OCI-LY1 (cell line): ENCODE measurements at regions not wholly inside any gene's neighbourhood (a gene's known extent, or its start where the extent isn't known, plus 50 kb on each side); places are given as distances from the start of the nearest gene placed in this dataset.

Source experiments
- H2AFZ ChIP-seq: fragments of 200-600 bp; sonication (generic), shearing (Covaris generic); 2 replicates; pipeline ENCODE4 v1.6.0; 2014; ENCODE audit warnings: antibody characterized with exemption, mild to moderate bottlenecking, low read length
- H3F3A ChIP-seq: fragments of 200-600 bp; sonication (generic), shearing (Covaris generic); 2 replicates; pipeline ENCODE4 v1.6.0; 2014; ENCODE audit warnings: mild to moderate bottlenecking, antibody characterized with exemption, low read length, moderate library complexity; ENCODE audit not compliant: insufficient read depth
- H3K27ac ChIP-seq: fragments of 200-600 bp; sonication (generic); 2 replicates; pipeline ENCODE4 v1.5.1; 2014; ENCODE audit warnings: low read length, mixed run types, mild to moderate bottlenecking, low read depth; ENCODE audit not compliant: poor library complexity, severe bottlenecking
- H3K27me3 ChIP-seq: fragments of 200-600 bp; sonication (generic); 2 replicates; pipeline ENCODE4 v1.6.0; 2014; ENCODE audit warnings: antibody characterized with exemption, mild to moderate bottlenecking, low read length, moderate library complexity; ENCODE audit not compliant: insufficient read depth
- H3K36me3 ChIP-seq: fragments of 200-600 bp; sonication (generic); 2 replicates; pipeline ENCODE4 v1.6.1; 2014; ENCODE audit warnings: mild to moderate bottlenecking, antibody characterized with exemption, low read length, moderate library complexity, mixed read lengths; ENCODE audit not compliant: insufficient read depth
- H3K4me1 ChIP-seq: fragments of 200-600 bp; sonication (generic); 2 replicates; pipeline ENCODE4 v1.5.1; 2014; ENCODE audit warnings: mild to moderate bottlenecking, low read length, moderate library complexity; ENCODE audit not compliant: insufficient read depth, severe bottlenecking
- H3K4me2 ChIP-seq: fragments of 200-600 bp; sonication (generic), shearing (Covaris generic); 2 replicates; pipeline ENCODE4 v1.6.1; 2014; ENCODE audit warnings: low read length
- H3K4me3 ChIP-seq: fragments of 200-600 bp; sonication (generic); 2 replicates; pipeline ENCODE4 v1.5.1; 2014; ENCODE audit warnings: low read length, low read depth, mild to moderate bottlenecking, mixed read lengths; ENCODE audit not compliant: poor library complexity, severe bottlenecking
- H3K79me2 ChIP-seq: fragments of 200-600 bp; shearing (Covaris generic); 2 replicates; pipeline ENCODE4 v1.6.1; 2016; ENCODE audit warnings: mixed run types, low read length, mixed read lengths; ENCODE audit not compliant: insufficient read depth
- H3K9ac ChIP-seq: fragments of 200-600 bp; sonication (generic), shearing (Covaris generic); 2 replicates; pipeline ENCODE4 v1.6.1; 2014; ENCODE audit warnings: mild to moderate bottlenecking, low read length, mixed read lengths
- H3K9me2 ChIP-seq: fragments of 200-600 bp; sonication (generic), shearing (Covaris generic); 2 replicates; pipeline ENCODE4 v1.6.1; 2014; ENCODE audit warnings: low read depth, mild to moderate bottlenecking, low read length, mixed read lengths
- H3K9me3 ChIP-seq: fragments of 200-600 bp; shearing (Covaris generic); 2 replicates; pipeline ENCODE4 v1.6.1; 2014; ENCODE audit warnings: low read length, mixed read lengths
- H4K20me1 ChIP-seq: fragments of 200-600 bp; sonication (generic), shearing (Covaris generic); 2 replicates; pipeline ENCODE4 v1.6.0; 2016; ENCODE audit warnings: mild to moderate bottlenecking, low read length; ENCODE audit not compliant: insufficient read depth
- CTCF ChIP-seq: fragments of 200-600 bp; sonication (generic), shearing (Covaris generic); IDR thresholded peaks from 2 replicates; pipeline ENCODE4 v1.5.1; 2017; ENCODE audit warnings: mild to moderate bottlenecking, antibody characterized with exemption, low read length, moderate library complexity, mixed read lengths
- EZH2 ChIP-seq: fragments of 200-600 bp; sonication (generic), shearing (Covaris generic); IDR thresholded peaks from 2 replicates; pipeline ENCODE4 v1.8.0; 2017; ENCODE audit warnings: borderline replicate concordance, mixed run types, mild to moderate bottlenecking, antibody characterized with exemption, low read length, moderate library complexity, mixed read lengths

GRCh38 chr20:48525400-48525799 is 302.4 kb downstream of the PREX1 start:
- TF ChIP-seq CTCF = no peak
- TF ChIP-seq EZH2 = no peak
- H3K27me3 ChIP-seq = no peaks in the 10 kb centered on the region
- no peaks in the 10 kb centered on the region for H3K4me1 ChIP-seq
- H3K27ac ChIP-seq = no peak overlapping the region
- no peaks in the 10 kb centered on the region for H3K79me2 ChIP-seq
- H3K9ac ChIP-seq = no peak overlapping the region
- H3K9me2 ChIP-seq = no peaks in the 10 kb centered on the region
- no peak overlapping the region for H3K4me2 ChIP-seq
- no peaks in the 10 kb centered on the region for H3K9me3 ChIP-seq
- H4K20me1 ChIP-seq = no peaks in the 10 kb centered on the region
- H3K36me3 ChIP-seq = no peaks in the 10 kb centered on the region
- no peak overlapping the region for H2AFZ ChIP-seq
- no peaks in the 10 kb centered on the region for H3F3A ChIP-seq
- no peak overlapping the region for H3K4me3 ChIP-seq

- no peak for TF ChIP-seq CTCF
- no peak for TF ChIP-seq EZH2
- H4K20me1 ChIP-seq = no peaks in the 10 kb centered on the region
- H3K9me2 ChIP-seq = no peaks in the 10 kb centered on the region
- H3F3A ChIP-seq = no peaks in the 10 kb centered on the region
- H3K9ac ChIP-seq = no peak overlapping the region
- no peaks in the 10 kb centered on the region for H3K4me1 ChIP-seq
- no peaks in the 10 kb centered on the region for H3K27me3 ChIP-seq
- H2AFZ ChIP-seq = no peak overlapping the region
- H3K36me3 ChIP-seq = no peaks in the 10 kb centered on the region
- no peak overlapping the region for H3K4me3 ChIP-seq
- no peaks in the 10 kb centered on the region for H3K79me2 ChIP-seq
- H3K4me2 ChIP-seq = no peak overlapping the region
- no peaks in the 10 kb centered on the region for H3K9me3 ChIP-seq
- H3K27ac ChIP-seq = no peak overlapping the region
Measured at GRCh38 chr20:48524582-48524981, 303.2 kb downstream of the PREX1 start.

- H3K27ac ChIP-seq = no peak overlapping the region
- H3K4me1 ChIP-seq = no peaks in the 10 kb centered on the region
- no peaks in the 10 kb centered on the region for H3K79me2 ChIP-seq
- no peak overlapping the region for H3K4me2 ChIP-seq
- no peaks in the 10 kb centered on the region for H3K9me3 ChIP-seq
- no peak overlapping the region for H3K4me3 ChIP-seq
- no peak overlapping the region for H2AFZ ChIP-seq
- H3K27me3 ChIP-seq = no peaks in the 10 kb centered on the region
- TF ChIP-seq CTCF (no peak), EZH2 (no peak)
- H3F3A ChIP-seq = no peaks in the 10 kb centered on the region
- H4K20me1 ChIP-seq = no peaks in the 10 kb centered on the region
- no peak overlapping the region for H3K9ac ChIP-seq
- H3K9me2 ChIP-seq = no peaks in the 10 kb centered on the region
- no peaks in the 10 kb centered on the region for H3K36me3 ChIP-seq
Measured at GRCh38 chr20:48523191-48523995, 304.4 kb downstream of the PREX1 start.
